WTC11 (cell line): ENCODE measurements at regions not wholly inside any gene's neighbourhood (a gene's known extent, or its start where the extent isn't known, plus 50 kb on each side); places are given as distances from the start of the nearest gene placed in this dataset.

ENCODE experiments used
- ATAC-seq: fragments of 200-7000 bp; cut with Tn5 transposase; 2 replicates; pipeline ENCODE4 v1.10.0; 2021; ENCODE audit warnings: mild to moderate bottlenecking, moderate library complexity
- CTCF ChIA-PET: fragments of 300-600 bp; sonication (Branson Sonifier 250); formaldehyde crosslinking; loops from one replicate; lab custom pipeline; 2021; ENCODE audit warnings: antibody characterized with exemption; lab: Charles Lee
- POLR2A ChIA-PET: fragments of 350-600 bp; sonication (Branson Sonifier 250); formaldehyde crosslinking; loops from one replicate; lab custom pipeline; 2021; ENCODE audit warnings: antibody characterized with exemption; lab: Charles Lee
- DNase-seq: peaks from one replicate; pipeline ENCODE4 v3.0.0; 2021; ENCODE audit warnings: low spot score
- H3K27ac Mint-ChIP-seq: 2 replicates; pipeline ENCODE4 v1.8.0; 2021; ENCODE audit warnings: mixed read lengths
- H3K27me3 Mint-ChIP-seq: 2 replicates; pipeline ENCODE4 v1.8.0; 2021; ENCODE audit warnings: low read depth, mild to moderate bottlenecking, moderate library complexity, mixed read lengths
- H3K36me3 Mint-ChIP-seq: 2 replicates; pipeline ENCODE4 v1.8.0; 2021; ENCODE audit warnings: mixed read lengths
- H3K4me1 Mint-ChIP-seq: 2 replicates; pipeline ENCODE4 v1.8.0; 2022; ENCODE audit warnings: mixed read lengths
- H3K4me3 Mint-ChIP-seq: 2 replicates; pipeline ENCODE4 v1.8.0; 2021; ENCODE audit warnings: mild to moderate bottlenecking, moderate library complexity, mixed read lengths
- H3K9me3 Mint-ChIP-seq: 2 replicates; pipeline ENCODE4 v1.8.0; 2021; ENCODE audit warnings: mixed read lengths
- AFF4 ChIP-seq: sonication (generic); formaldehyde crosslinking; IDR thresholded peaks from 2 replicates; pipeline ENCODE4 v1.8.1; 2023; ENCODE audit warnings: mild to moderate bottlenecking, missing genetic modification reagents, borderline replicate concordance
- E2F1 ChIP-seq: sonication (generic); formaldehyde crosslinking; IDR thresholded peaks from 2 replicates; pipeline ENCODE4 v1.8.0; 2022; ENCODE audit warnings: mild to moderate bottlenecking, missing genetic modification reagents
- ESRRA ChIP-seq: sonication (generic); formaldehyde crosslinking; IDR thresholded peaks from 2 replicates; pipeline ENCODE4 v1.8.1; 2022; ENCODE audit warnings: mild to moderate bottlenecking, missing genetic modification reagents, borderline replicate concordance
- FOXP1 ChIP-seq: sonication (generic); formaldehyde crosslinking; IDR thresholded peaks from 2 replicates; pipeline ENCODE4 v1.8.0; 2022; ENCODE audit warnings: missing genetic modification reagents, mild to moderate bottlenecking, moderate library complexity, borderline replicate concordance
- JUN ChIP-seq: sonication (generic); formaldehyde crosslinking; IDR thresholded peaks from 2 replicates; pipeline ENCODE4 v1.8.0; 2023; ENCODE audit warnings: mild to moderate bottlenecking, missing genetic modification reagents
- NR3C1 ChIP-seq: sonication (generic); formaldehyde crosslinking; conservative IDR thresholded peaks from 2 replicates; pipeline ENCODE4 v1.8.1; 2023; ENCODE audit warnings: low read depth, mild to moderate bottlenecking, missing genetic modification reagents
- PRDM15 ChIP-seq: sonication (generic); formaldehyde crosslinking; IDR thresholded peaks from 2 replicates; pipeline ENCODE4 v1.8.0; 2022; ENCODE audit warnings: missing genetic modification reagents
- PREB ChIP-seq: sonication (generic); formaldehyde crosslinking; IDR thresholded peaks from 2 replicates; pipeline ENCODE4 v1.8.1; 2022; ENCODE audit warnings: mild to moderate bottlenecking, missing genetic modification reagents, moderate library complexity, borderline replicate concordance
- RELA ChIP-seq: sonication (generic); formaldehyde crosslinking; IDR thresholded peaks from 2 replicates; pipeline ENCODE4 v1.8.1; 2022; ENCODE audit warnings: missing genetic modification reagents, mild to moderate bottlenecking, borderline replicate concordance
- RORB ChIP-seq: fragments of 250-450 bp; sonication (Bioruptor Pico); IDR thresholded peaks from 2 replicates; pipeline ENCODE4 v1.9.0; 2021; ENCODE audit warnings: mild to moderate bottlenecking
- ZNF138 ChIP-seq: sonication (generic); formaldehyde crosslinking; conservative IDR thresholded peaks from 2 replicates; pipeline ENCODE4 v1.8.1; 2022; ENCODE audit warnings: mild to moderate bottlenecking, moderate library complexity, missing genetic modification reagents
- ZNF423 ChIP-seq: fragments of 250-450 bp; sonication (Bioruptor Pico); IDR thresholded peaks from 2 replicates; pipeline ENCODE4 v2.1.2; 2022; ENCODE audit warnings: mild to moderate bottlenecking, moderate library complexity
- TF ChIP-seq, protein P1 (sequence below): sonication (generic); formaldehyde crosslinking; IDR thresholded peaks from 2 replicates; pipeline ENCODE4 v1.8.1; 2023; ENCODE audit warnings: mild to moderate bottlenecking, moderate library complexity, missing genetic modification reagents
- TF ChIP-seq, protein P2 (sequence below): sonication (generic); formaldehyde crosslinking; IDR thresholded peaks from 2 replicates; pipeline ENCODE4 v1.8.0; 2022; ENCODE audit warnings: mild to moderate bottlenecking, missing genetic modification reagents
- TF ChIP-seq, protein P3 (sequence below): sonication (generic); formaldehyde crosslinking; IDR thresholded peaks from 2 replicates; pipeline ENCODE4 v1.8.1; 2023; ENCODE audit warnings: mild to moderate bottlenecking, missing genetic modification reagents

- H3K4me3 Mint-ChIP-seq, result no peak overlapping the region
- no peak for TF ChIP-seq JUN (CRISPR knock-in tag)
- no peak for TF ChIP-seq E2F1 (CRISPR knock-in tag)
- no peak for TF ChIP-seq ZNF138
- no peaks in the 10 kb centered on the region for H3K27me3 Mint-ChIP-seq
- no peaks in the 10 kb centered on the region for H3K36me3 Mint-ChIP-seq
- peaks cover 10% of the 10 kb centered on the region; the same call in 1 of the 2 replicates for H3K9me3 Mint-ChIP-seq
- ATAC-seq, result no peak
- no peak overlapping the region for H3K27ac Mint-ChIP-seq
- POLR2A ChIA-PET, result no interaction called here
- H3K4me1 Mint-ChIP-seq, result no peaks in the 10 kb centered on the region
- DNase-seq, result no peak
- CTCF ChIA-PET, result no interaction called here
Observed at GRCh38 chr5:21195145-21195544, 1207.1 kb upstream of the CDH18 start.

GRCh38 chr5:21185536-21185935 lies 1197.5 kb upstream of the CDH18 start:
- Mint-ChIP-seq H3K4me1 (no peaks in the 10 kb centered on the region; the same call in 1 of the 2 replicates), H3K27me3 (no peaks in the 10 kb centered on the region), H3K9me3 (no peaks in the 10 kb centered on the region), H3K4me3 (no peak overlapping the region), H3K36me3 (no peaks in the 10 kb centered on the region), H3K27ac (no peak overlapping the region)
- CTCF ChIA-PET, result no interaction called here
- no peak for DNase-seq
- TF ChIP-seq ESRRA (CRISPR knock-in tag) (no peak), ZNF423 (CRISPR knock-in tag) (no peak), PREB (CRISPR knock-in tag) (no peak), RELA (CRISPR knock-in tag) (no peak), AFF4 (no peak), ZNF138 (no peak), NR3C1 (no peak), FOXP1 (no peak), RORB (CRISPR knock-in tag) (no peak)
- TF ChIP-seq, protein P1, sequence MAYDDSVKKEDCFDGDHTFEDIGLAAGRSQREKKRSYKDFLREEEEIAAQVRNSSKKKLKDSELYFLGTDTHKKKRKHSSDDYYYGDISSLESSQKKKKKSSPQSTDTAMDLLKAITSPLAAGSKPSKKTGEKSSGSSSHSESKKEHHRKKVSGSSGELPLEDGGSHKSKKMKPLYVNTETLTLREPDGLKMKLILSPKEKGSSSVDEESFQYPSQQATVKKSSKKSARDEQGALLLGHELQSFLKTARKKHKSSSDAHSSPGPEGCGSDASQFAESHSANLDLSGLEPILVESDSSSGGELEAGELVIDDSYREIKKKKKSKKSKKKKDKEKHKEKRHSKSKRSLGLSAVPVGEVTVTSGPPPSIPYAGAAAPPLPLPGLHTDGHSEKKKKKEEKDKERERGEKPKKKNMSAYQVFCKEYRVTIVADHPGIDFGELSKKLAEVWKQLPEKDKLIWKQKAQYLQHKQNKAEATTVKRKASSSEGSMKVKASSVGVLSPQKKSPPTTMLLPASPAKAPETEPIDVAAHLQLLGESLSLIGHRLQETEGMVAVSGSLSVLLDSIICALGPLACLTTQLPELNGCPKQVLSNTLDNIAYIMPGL (CRISPR knock-in tag), result no peak
- TF ChIP-seq, protein P2, sequence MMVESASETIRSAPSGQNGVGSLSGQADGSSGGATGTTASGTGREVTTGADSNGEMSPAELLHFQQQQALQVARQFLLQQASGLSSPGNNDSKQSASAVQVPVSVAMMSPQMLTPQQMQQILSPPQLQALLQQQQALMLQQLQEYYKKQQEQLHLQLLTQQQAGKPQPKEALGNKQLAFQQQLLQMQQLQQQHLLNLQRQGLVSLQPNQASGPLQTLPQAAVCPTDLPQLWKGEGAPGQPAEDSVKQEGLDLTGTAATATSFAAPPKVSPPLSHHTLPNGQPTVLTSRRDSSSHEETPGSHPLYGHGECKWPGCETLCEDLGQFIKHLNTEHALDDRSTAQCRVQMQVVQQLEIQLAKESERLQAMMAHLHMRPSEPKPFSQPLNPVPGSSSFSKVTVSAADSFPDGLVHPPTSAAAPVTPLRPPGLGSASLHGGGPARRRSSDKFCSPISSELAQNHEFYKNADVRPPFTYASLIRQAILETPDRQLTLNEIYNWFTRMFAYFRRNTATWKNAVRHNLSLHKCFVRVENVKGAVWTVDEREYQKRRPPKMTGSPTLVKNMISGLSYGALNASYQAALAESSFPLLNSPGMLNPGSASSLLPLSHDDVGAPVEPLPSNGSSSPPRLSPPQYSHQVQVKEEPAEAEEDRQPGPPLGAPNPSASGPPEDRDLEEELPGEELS, result no peak
- POLR2A ChIA-PET, result no interaction called here
- ATAC-seq, result no peak

DNA sequence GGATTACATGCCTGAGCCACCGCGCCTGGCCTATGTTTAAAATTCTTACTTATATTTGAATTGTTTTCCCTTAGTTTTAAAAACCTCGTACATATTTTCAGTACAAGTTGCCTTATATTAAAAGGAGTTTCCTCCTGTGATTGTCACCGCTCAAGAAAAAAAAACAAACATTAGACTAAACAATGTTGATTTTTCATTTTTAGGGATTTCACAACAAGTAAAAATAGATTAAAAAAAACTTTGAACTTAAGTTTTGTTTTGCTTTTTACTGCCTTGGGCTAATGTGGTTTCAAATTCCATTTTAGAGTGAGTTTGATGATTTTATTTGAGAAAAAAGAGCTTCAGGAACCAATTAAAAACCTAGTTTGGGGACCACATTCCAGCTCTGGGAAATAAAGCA lies 1196.6 kb upstream of the CDH18 start:
- CTCF ChIA-PET, result no interaction called here
- H3K36me3 Mint-ChIP-seq, result no peaks in the 10 kb centered on the region
- DNase-seq, result no peak
- POLR2A ChIA-PET, result no interaction called here
- no peaks in the 10 kb centered on the region; the same call in 1 of the 2 replicates for H3K4me1 Mint-ChIP-seq
- H3K27me3 Mint-ChIP-seq, result no peaks in the 10 kb centered on the region
- ATAC-seq, result no peak
- no peak overlapping the region for H3K4me3 Mint-ChIP-seq
- H3K27ac Mint-ChIP-seq, result no peak overlapping the region
- no peaks in the 10 kb centered on the region for H3K9me3 Mint-ChIP-seq
- TF ChIP-seq PREB (CRISPR knock-in tag) (no peak), PRDM15 (CRISPR knock-in tag) (no peak)
- TF ChIP-seq, protein P3, sequence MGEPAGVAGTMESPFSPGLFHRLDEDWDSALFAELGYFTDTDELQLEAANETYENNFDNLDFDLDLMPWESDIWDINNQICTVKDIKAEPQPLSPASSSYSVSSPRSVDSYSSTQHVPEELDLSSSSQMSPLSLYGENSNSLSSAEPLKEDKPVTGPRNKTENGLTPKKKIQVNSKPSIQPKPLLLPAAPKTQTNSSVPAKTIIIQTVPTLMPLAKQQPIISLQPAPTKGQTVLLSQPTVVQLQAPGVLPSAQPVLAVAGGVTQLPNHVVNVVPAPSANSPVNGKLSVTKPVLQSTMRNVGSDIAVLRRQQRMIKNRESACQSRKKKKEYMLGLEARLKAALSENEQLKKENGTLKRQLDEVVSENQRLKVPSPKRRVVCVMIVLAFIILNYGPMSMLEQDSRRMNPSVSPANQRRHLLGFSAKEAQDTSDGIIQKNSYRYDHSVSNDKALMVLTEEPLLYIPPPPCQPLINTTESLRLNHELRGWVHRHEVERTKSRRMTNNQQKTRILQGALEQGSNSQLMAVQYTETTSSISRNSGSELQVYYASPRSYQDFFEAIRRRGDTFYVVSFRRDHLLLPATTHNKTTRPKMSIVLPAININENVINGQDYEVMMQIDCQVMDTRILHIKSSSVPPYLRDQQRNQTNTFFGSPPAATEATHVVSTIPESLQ (CRISPR knock-in tag), result no peak
